Endothelial cell of umbilical vein (primary cell): ENCODE measurements at regions not wholly inside any gene's neighbourhood (a gene's known extent, or its start where the extent isn't known, plus 50 kb on each side); places are given as distances from the start of the nearest gene placed in this dataset.

ENCODE experiments used
- BruUV-seq: library from RNA; stranded (reverse); fragments of 400-500 nt; replicated peaks from 2 replicates; lab custom pipeline; 2021; lab: Mats Ljungman, UMichigan
- CTCF ChIA-PET: fragments of 300-600, 350-600 bp; sonication (Branson Sonifier 250); formaldehyde crosslinking; loops from one replicate; lab custom pipeline; 2021; ENCODE audit warnings: antibody characterized with exemption, inconsistent platforms; lab: Charles Lee
- POLR2A ChIA-PET: fragments of 300-600, 350-600 bp; sonication (Branson Sonifier 250); formaldehyde crosslinking; loops from one replicate; lab custom pipeline; 2021; ENCODE audit warnings: antibody characterized with exemption, inconsistent platforms; lab: Charles Lee
- DNase-seq: peaks from one replicate; pipeline ENCODE4 v3.0.0-alpha.2; 2011; ENCODE audit warnings: low read depth, low spot score
- FAIRE-seq: peaks from 2 replicates; lab custom pipeline; 2011; peaks lifted over from hg19 to GRCh38; lab: Jason Lieb, UNC
- H2AFZ ChIP-seq: 2 replicates; pipeline ENCODE4 v1.6.0; 2012; ENCODE audit warnings: low read depth, low read length, control low read depth, inconsistent platforms
- H3K27ac ChIP-seq: 2 replicates; pipeline ENCODE4 v1.5.1; 2011; ENCODE audit warnings: low read depth, mild to moderate bottlenecking, control low read depth, low read length, moderate library complexity; ENCODE audit not compliant: insufficient read depth
- H3K27me3 ChIP-seq, 2 experiments: 2 replicates each; pipeline versions ENCODE4 v1.6.0 to v1.6.1; 2011; ENCODE audit warnings: low read length in 2 of 2, mixed read lengths in 1 of 2; ENCODE audit not compliant: control insufficient read depth in 2 of 2, insufficient read depth in 2 of 2
- H3K36me3 ChIP-seq, 2 experiments: 2 replicates in 1 of 2; 3 replicates in 1 of 2; pipeline ENCODE4 v1.5.1; 2011; ENCODE audit warnings: low read length in 2 of 2, mild to moderate bottlenecking in 1 of 2, moderate library complexity in 1 of 2; ENCODE audit not compliant: control insufficient read depth in 2 of 2, insufficient read depth in 2 of 2; ENCODE audit errors: extremely low read depth in 1 of 2
- H3K4me1 ChIP-seq: 3 replicates; pipeline ENCODE4 v1.5.1; 2011; ENCODE audit warnings: mild to moderate bottlenecking, low read length; ENCODE audit not compliant: control insufficient read depth, insufficient read depth; ENCODE audit errors: extremely low read depth
- H3K4me2 ChIP-seq: 2 replicates; pipeline ENCODE4 v1.6.1; 2011; ENCODE audit warnings: low read length, control low read depth, mixed read lengths; ENCODE audit not compliant: insufficient read depth
- H3K4me3 ChIP-seq, 3 experiments: fragments of 200-600 bp in 1 of 3; sonication (generic), shearing (Covaris generic) in 1 of 3; replicated peaks in 1 of 3; 2 replicates each; pipeline ENCODE4 v1.5.1; 2011 to 2016; ENCODE audit warnings: control low read depth in 3 of 3, low read length in 3 of 3, mild to moderate bottlenecking in 2 of 3, inconsistent platforms in 1 of 3, low read depth in 1 of 3, moderate library complexity in 1 of 3; ENCODE audit not compliant: insufficient read depth in 1 of 3
- H3K79me2 ChIP-seq: 2 replicates; pipeline ENCODE4 v1.6.0; 2012; ENCODE audit warnings: low read length, inconsistent platforms; ENCODE audit not compliant: control insufficient read depth, insufficient read depth
- H3K9ac ChIP-seq: replicated peaks from 2 replicates; pipeline ENCODE3; 2011; ENCODE audit warnings: low read length, control low read depth; ENCODE audit not compliant: insufficient read depth; ENCODE audit errors: extremely low read depth
- H3K9me1 ChIP-seq: replicated peaks from 3 replicates; pipeline ENCODE4 v1.6.0; 2011; ENCODE audit warnings: mild to moderate bottlenecking, low read length; ENCODE audit not compliant: control insufficient read depth, insufficient read depth; ENCODE audit errors: extremely low read depth
- H3K9me3 ChIP-seq: replicated peaks from 2 replicates; pipeline ENCODE4 v1.5.1; 2012; ENCODE audit warnings: low read length, inconsistent platforms; ENCODE audit not compliant: control insufficient read depth, insufficient read depth
- H4K20me1 ChIP-seq: replicated peaks from 2 replicates; pipeline ENCODE3; 2011; ENCODE audit warnings: mild to moderate bottlenecking, low read length; ENCODE audit not compliant: control insufficient read depth, insufficient read depth; ENCODE audit errors: extremely low read depth
- CTCF ChIP-seq, 2 donors: IDR thresholded peaks; 1 replicate in 1 of 2; 2 replicates in 1 of 2; pipeline ENCODE4 v1.5.1; 2011; ENCODE audit warnings: low read length in 2 of 2, mild to moderate bottlenecking in 2 of 2, moderate library complexity in 2 of 2, control low read depth in 1 of 2, inconsistent platforms in 1 of 2, low read depth in 1 of 2; ENCODE audit not compliant: insufficient read depth in 1 of 2; ENCODE audit errors: extremely low read depth in 1 of 2
- EZH2 ChIP-seq: IDR thresholded peaks from 2 replicates; pipeline ENCODE4 v1.6.1; 2012; ENCODE audit warnings: borderline replicate concordance, low read depth, mild to moderate bottlenecking, moderate library complexity, low read length, inconsistent platforms; ENCODE audit not compliant: severe bottlenecking
- FOS ChIP-seq: IDR thresholded peaks from 2 replicates; pipeline ENCODE4 v1.6.1; 2011; ENCODE audit warnings: mild to moderate bottlenecking, low read length, moderate library complexity, borderline replicate concordance; ENCODE audit not compliant: insufficient read depth
- GATA2 ChIP-seq: IDR thresholded peaks from 2 replicates; pipeline ENCODE4 v1.7.0; 2011; ENCODE audit warnings: low read depth, mild to moderate bottlenecking, moderate library complexity, mixed read lengths, low read length; ENCODE audit not compliant: insufficient read length, insufficient read depth
- JUN ChIP-seq: IDR thresholded peaks from 2 replicates; pipeline ENCODE4 v1.6.1; 2011; ENCODE audit warnings: borderline replicate concordance, low read depth; ENCODE audit not compliant: insufficient read length, insufficient read depth
- MAX ChIP-seq: IDR thresholded peaks from 2 replicates; pipeline ENCODE4 v1.6.1; 2011; ENCODE audit not compliant: insufficient read depth, insufficient read length
- MYC ChIP-seq: IDR thresholded peaks from one replicate; pipeline ENCODE4 v1.6.1; 2011; ENCODE audit warnings: mild to moderate bottlenecking, low read depth, low read length
- POLR2A ChIP-seq: IDR thresholded peaks from 2 replicates; pipeline ENCODE4 v1.6.1; 2012; ENCODE audit warnings: low read depth, mild to moderate bottlenecking, control low read depth, low read length
- POLR2AphosphoS5 ChIP-seq: IDR thresholded peaks from 2 replicates; pipeline ENCODE4 v1.6.1; 2012; ENCODE audit warnings: low read depth, mild to moderate bottlenecking, control low read depth, low read length, moderate library complexity; ENCODE audit not compliant: insufficient read depth
- dilution Hi-C: fragments of 300-500 bp; cut with MboI; formaldehyde crosslinking; loops from one replicate; pipeline ENCODE4 v1.15.0; 2019; ENCODE audit warnings: low sequenced_read_pairs; ENCODE audit not compliant: extremely low pct_ligation_motif_present
- intact Hi-C: fragments of 100-400 bp; cut with micrococcal nuclease; formaldehyde crosslinking; loops from one replicate; pipeline ENCODE4 v1.10.0; 2022

GRCh38 chr21:22955559-22955958 lies 1957.3 kb downstream of the NCAM2 start:
- dilution Hi-C loops (no loop called here), intact Hi-C loops (no loop called here)
- Histone ChIP-seq H3K27ac (no peak overlapping the region), H3K27me3 (no peaks in the 10 kb centered on the region), H3K4me2 (no peak overlapping the region), H2AFZ (no peak overlapping the region), H3K4me3 (no peak overlapping the region), H3K79me2 (no peaks in the 10 kb centered on the region), H3K9me3 (no peaks in the 10 kb centered on the region), H3K4me1 (no peaks in the 10 kb centered on the region), H3K36me3 (no peaks in the 10 kb centered on the region), H3K9ac (no peak overlapping the region), H4K20me1 (no peaks in the 10 kb centered on the region), H3K9me1 (no peaks in the 10 kb centered on the region)
- DNase-seq: no peak
- BruUV-seq: no TSS peak
- no peak for TF ChIP-seq MAX
- no peak for TF ChIP-seq MYC
- no peak for TF ChIP-seq CTCF (IDR thresholded peaks at IDR 0.05; ENCODE audit: extremely low read depth in 1 of 2, insufficient read depth in 1 of 2, low read depth in 1 of 2, low read length in 2 of 2)
- no peak for TF ChIP-seq GATA2
- TF ChIP-seq FOS: no peak
- no peak for TF ChIP-seq JUN
- no peak for TF ChIP-seq POLR2AphosphoS5
- no peak for TF ChIP-seq POLR2A
- no peak for TF ChIP-seq EZH2
- ChIA-PET CTCF (interaction anchor here (1.0 kb wide), 1 partner anchor 10 kb away, joined by 3 read pairs; no protein-coding TSS in a partner anchor), POLR2A (no interaction called here)
- no peak for FAIRE-seq
